Hematopoietic multipotent progenitor cell treated with erythropoietin and hydrocortisone succinate and interleukin-3 and kit ligand, for 6 days (in vitro differentiated cells): ENCODE measurements at regions not wholly inside any gene's neighbourhood (a gene's known extent, or its start where the extent isn't known, plus 50 kb on each side); places are given as distances from the start of the nearest gene placed in this dataset.

Source experiments
- DNase-seq: peaks from one replicate; pipeline ENCODE4 v3.0.0-alpha.2; 2015

DNA sequence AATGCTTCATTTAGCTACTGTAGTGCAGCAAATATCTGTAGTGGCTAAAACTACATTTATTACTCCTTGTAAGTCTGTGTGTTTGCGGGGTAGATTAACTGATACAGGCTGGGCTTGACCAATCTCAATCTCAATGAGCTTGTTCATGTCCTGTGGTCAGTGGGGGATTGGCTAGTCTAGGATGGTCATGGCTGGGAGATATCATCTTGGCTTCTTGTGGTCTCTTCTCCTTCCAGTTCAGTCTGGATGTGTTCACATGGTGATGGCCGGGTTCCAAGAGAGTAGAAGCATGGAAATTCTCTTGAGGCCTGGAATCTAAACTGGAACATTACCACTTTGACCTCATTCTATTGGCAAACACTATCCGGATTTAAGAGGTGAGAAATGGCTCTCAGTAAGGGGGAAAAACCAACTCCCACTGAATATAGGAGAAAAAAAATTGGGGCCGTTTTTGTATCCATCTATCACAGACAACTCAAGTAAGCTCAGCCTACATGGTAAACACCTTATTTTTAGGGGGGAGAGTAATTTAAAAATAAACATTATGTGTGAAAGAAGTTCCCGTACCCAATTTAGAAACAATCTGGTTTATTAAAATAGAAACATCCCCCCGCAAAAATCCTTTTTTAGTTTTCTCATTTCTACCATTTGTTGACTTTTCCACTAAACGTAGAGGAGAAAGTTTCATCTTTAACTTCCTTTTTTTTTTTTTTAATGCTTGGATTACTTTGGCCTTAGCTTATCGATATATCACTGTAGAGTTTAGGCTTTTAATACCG lies 284.9 kb upstream of the TBC1D5 start:
- peak; percentile 37 for DNase-seq

DNA sequence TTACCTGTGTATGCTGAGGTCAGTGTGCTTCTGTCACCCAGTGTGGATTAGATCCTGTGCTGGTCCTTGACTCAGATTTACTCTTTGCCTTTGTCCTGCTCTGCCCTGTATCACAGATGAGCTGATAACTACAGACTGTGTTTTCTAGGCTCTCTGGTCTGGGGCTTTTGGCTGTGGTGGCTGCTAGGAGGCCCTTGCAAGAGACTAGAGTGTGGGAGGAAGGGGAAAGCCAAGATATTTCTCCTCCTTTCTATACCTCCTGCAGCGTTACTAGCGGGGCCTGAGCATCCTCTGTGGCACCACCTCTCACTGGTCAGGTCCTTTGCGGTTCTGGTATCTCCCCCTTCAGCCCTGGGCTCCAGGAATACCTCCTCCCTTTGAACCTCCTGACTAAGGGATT lies 282.3 kb upstream of the TBC1D5 start:
- DNase-seq = no peak

DNA sequence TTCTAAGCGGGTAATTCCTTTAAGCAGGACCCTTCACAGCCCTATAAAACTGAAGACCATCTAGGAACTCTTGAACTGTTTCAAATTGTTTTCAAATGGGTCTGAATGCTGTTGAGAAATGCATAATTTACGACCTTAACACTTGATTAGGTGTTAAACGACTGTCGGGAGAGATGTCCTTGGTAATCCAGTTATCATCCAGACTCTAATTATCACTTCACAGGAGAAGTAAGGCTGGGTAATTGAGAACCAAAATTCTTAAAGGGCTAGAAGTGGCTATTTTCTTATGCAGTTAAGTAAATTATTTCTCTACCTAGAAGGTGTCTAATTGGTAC lies 276.7 kb upstream of the TBC1D5 start:
- DNase-seq = no peak

DNA sequence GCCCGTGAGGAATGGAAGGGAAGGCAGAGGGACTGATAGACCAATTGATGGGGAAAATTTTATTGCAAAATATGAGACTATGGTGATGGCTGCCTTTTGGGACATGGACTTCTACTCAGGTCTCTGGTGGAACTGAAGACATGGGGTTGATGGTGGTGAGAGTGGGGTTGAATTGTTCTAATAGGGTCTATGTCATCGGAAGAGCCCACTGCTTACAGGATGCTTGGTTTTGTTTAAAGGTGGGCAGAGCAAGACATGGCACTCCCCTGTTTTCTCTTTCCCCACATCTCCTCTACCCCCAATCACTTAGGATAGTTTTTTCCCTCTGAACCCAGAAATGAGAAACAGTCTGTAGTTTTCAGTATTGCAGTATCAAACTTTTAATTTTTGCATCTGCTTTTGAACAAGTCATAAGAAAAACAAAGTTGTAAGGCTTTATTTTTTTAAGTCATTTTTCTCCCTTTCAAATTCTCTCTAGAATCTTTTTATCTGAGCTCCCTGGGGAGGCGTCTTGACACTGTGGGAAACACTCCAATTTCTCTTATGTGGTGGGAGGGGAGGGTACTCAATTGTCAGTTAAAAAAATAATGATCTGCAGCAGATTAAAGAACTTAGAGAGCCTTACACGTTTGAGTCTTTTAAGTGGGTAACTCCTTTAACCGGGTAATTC lies 276.2 kb upstream of the TBC1D5 start:
- no peak for DNase-seq

DNA sequence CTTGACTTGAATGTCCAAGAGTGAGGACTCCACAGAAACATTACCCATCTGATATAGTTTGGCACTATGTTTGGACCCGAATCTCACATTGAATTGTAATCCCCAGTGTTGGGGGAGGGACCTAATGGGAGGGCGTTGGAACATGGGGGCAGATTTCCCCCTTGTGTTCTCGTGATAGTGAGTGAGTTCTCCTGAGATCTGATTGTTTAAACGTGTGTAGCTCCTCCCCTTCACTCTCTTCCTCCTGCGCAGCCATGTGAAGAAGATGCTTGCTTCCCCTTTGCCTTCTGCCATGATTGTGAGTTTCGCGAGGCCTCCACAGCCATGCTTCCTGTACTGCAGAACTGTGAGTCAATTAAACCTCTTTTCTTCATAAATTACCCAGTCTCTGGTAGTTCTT lies 273.9 kb upstream of the TBC1D5 start:
- no peak for DNase-seq

DNA sequence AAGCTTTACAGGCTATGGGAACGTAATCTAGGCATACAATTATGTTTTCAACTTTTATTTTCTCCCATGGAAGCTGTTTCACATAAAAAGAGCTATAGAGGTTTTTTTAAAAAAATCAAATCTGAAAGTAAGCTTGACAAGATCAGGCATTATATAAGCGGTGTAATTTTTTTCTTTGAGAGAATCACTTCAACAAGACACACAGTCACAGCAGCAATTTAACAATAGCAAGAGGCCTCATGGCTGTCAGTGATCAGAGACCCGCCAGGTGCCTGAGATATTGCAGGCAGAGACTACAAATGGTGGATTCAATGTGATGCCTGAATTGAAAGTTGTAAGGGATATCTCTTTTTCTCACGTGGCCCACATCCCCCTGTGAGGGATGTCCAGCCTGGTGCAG lies 270.5 kb upstream of the TBC1D5 start:
- DNase-seq = no peak

DNA sequence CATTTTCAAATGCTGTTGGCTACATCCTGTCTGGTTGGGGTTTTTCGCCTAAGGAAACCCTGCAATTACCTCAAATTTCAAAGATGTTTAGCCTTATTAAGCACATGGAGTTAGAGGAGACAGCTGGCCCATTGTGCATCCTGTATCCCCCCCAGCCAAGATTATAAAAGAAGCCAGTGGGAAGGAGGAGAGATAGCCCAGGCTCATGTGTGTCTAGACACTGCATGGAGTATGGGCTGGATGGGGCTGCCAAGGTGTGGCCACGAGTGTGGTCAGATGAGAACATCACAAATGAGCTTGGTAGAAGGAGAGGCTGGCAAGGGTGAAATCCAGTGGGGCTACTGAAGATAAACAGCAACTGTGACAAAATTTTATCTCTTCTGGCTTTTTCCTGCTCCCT lies 270.0 kb upstream of the TBC1D5 start:
- peak; percentile 21 for DNase-seq

DNA sequence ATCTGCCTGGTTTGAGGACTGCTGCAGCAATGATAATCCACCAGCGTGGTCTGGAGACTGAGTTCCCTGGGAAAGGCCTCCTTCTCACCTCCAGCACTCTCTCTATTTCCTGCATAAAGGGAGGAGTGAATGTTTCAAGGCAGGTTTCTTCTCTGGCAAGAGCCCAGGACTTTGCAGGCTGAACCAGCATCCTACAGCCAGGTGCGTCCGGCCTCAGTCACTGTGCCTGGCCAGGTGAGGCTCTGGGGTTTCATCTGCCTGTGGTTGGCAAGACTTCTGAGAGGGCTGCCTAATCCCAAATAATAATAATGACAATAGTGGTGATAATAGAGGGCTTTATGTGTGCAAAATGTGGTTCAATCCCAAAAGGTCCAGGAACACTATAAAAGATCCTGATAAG lies 269.0 kb upstream of the TBC1D5 start:
- DNase-seq = no peak

DNA sequence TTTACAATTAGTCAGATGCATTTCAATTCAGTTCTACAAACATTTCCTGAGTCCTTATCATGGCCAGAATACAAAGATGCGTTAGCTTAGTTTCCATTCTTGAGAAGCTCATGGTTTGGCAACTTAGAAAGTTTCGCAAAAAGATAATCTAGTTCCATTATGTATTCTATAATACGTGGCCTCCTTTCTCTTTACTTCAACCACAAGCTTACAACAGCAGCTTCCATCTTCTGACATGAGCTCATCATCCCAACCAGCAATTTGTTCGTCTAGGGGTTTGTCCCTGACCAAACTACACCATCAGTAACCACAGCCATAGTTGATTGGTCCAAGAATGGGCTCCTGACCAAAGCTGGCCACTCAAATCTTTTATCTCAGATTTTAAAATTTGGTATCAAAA lies 267.6 kb upstream of the TBC1D5 start:
- peak; percentile 37 for DNase-seq

DNA sequence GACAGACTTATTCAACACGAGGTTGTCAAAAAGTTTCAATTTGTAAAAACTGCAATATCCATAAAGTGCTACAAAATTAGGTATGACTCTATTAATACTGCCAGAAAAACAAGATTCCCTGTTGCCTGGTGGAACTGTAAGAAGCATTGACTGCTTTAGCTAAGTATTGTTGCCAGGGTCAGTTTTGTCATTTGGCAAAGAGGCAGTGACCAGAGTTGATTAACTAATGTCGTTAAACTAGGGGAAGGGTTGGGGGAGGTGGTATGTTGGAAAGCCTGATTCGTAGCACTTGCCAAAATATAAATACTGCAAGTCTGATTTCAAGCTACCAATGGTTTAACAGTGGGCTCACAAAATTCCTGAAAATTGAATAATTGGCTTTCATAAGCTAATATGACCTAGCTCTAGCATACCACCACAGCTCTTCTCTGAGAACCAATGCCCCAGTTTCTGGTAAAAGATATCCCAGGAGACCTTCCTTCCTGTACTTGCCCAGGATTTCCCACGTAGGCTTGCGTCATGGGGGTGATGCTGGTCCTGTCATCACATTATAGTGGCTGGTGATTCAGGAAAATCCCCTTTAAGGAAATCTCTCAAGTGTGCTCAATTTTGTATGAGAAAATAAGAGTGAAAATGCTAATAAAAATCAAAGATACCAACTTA lies 266.4 kb upstream of the TBC1D5 start:
- DNase-seq = no peak

DNA sequence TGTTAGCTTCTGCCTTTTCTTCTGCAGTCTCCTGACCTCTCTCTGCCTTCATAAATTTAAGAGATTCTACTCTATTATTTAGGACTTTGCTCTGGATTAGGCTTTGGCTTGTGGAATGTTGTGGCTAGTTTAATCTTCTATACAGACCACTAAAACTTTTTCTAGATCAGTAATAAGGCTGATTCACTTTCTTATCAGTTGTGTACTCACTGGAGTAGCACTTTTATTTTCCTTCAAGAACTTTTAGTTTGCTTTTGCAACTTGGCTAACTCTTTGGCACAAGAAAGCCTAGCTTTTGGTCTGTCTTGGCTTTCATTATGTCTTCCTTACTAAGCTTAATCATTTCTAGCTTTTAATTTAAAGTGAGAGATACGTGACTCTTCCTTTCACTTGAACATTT lies 265.5 kb upstream of the TBC1D5 start:
- no peak for DNase-seq

DNA sequence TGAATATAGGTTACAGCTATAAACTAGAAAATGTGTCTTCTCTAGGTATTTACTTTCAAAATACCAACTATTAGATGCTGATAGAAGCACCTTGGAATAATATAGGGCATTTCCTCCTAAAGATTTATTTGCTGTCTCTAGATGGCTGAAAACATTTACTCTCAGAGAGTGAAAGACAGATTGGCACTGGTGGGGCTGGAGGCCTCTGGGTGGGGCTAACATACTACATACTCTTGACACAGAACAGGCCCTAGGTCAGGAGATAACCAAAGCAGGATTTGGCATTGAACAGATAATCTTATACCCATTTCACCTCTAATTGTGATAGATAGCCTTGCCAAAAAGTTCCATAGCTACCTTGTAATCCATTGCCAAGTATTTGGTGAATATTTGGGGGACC lies 253.3 kb upstream of the TBC1D5 start:
- no peak for DNase-seq

DNA sequence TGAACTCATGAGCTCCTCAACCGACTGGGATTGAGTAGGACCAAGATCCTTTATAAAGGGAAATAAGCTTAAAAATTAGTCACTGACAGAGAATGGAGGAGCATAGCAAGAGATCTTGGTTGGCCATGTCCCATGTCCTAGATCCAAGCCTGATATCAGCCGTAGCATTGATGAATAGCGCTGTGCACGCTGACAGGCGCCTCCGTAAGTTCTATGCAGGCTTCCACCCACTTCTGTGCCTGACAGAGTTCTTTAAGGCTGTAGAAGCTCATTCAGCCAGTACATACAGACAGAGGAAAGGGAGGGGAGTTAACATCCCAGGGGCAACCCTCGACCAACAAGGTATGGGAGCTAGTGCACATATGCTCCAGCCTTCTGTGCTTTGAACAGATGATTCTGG lies 251.7 kb upstream of the TBC1D5 start:
- DNase-seq = no peak

DNA sequence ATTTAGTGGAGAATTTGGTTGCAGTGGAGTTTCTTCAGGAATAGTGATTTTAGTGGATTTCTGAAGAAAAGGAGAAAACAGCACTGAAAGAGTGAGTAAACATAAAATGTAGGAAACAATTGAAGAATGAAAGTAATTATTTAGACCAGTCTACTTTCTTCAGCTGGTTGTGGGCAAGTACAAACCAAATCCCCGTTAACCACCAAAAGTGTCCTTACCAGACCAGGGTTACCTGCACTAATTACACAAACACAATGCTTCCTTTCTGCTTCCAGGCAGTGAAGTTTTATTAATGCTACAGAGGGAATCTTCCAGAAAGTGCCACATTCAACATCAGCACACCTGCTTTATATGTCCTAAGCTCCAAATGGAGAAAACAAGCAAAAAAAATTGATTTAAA lies 248.0 kb upstream of the TBC1D5 start:
- no peak for DNase-seq

DNA sequence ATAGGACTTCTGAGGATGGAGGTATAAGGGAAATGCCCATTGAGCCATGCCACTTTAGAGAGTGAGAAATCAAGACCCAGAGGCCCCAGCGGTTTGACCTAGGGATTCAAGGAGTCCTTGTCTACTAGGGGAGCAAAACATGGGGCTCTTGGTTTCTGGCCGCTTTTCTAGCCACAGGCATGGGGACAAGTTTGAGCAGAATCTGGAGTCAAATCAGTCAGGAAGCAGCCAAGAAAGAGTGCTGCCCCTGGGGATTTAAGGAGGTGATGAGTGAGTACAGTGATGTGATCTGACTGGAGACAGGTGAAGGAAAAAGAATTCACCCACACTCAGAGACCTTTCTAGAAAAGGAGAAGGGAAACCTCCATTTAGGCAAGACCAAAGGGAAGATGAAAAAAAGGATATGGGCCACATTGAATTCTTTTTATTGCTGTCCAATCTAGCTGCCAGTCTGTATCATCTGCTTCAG lies 244.0 kb upstream of the TBC1D5 start:
- no peak for DNase-seq

DNA sequence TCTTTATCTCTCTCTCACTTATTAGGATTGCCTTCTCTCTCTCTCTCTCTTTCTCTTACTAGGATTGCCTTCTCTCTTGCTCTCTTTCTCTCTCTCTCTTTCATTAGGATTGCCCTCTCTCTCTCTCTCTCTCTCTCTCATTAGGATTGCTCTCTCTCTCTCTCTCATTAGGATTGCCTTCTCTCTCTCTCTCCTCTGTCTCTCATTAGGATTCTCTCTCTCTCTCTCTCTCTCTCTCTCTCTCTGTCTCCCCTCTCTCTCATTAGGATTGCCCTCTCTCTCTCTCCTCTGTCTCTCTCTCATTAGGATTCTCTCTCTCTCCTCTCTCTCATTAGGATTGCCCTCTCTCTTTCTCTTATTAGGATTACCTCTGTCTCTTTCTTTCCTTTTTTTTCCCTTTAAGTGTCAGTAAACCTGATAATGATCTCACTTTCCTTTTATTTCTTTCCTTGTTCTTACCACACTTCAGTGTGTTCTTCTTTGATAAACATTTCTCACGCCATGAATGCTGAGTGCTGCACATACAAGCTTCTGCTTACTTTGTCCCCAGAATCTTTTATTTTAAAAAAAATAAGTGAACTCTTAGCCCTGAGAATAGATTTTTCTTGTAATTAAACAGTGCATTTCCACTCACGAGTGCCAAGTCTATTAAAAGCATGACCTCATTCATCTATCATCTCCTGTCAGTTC lies 243.4 kb upstream of the TBC1D5 start:
- peak; percentile 80 for DNase-seq

DNA sequence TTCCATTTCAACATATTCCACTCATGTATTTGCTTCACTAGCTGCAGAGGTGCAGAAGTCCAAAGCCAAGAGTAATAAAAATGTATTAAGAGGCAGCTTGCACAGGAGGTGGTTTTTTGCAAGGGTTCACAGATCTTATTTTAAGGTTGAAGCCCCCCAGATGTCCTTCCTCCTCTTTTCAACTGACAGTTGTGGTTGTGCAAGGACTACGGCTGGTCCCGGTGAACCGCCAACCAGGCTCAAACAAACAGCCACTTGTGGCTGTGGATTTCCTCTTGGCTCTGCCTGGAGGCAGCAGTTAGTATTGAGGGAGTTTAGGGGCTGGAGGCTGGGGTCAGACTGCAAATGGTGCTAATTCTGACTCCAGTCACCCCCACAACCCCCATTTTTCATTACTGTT lies 240.7 kb upstream of the TBC1D5 start:
- DNase-seq = peak; percentile 75

DNA sequence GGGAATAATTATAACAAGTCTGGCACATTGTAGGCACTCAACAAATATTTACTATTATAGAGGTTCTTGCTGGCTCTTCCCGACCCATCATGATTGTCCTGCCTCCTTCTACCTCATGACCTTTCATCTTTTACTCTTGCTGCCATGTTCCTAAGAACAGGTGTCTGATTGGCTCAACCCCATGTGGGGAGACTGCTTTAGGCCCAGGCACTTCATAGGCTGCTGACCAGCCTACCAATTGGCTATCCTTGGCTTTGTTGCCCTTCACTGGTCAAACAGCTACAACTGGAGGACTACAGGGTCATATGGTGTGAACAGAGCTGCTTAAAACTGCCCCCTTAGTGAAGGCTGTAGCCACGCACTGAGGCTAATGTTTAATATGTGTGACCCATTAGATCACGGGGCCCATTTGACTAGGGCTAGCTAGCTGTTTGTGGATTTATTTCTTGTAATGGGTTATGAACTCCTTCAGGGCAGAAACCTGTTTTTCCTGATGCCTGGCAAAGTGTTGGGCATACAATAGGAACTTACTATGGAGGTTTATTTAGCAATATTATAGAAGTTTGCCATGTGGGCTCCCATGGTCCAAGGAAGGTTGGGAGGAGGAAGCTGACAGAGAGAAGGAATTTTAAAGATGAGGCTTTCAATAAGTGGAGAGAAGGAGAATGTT lies 239.9 kb upstream of the TBC1D5 start:
- DNase-seq = no peak

DNA sequence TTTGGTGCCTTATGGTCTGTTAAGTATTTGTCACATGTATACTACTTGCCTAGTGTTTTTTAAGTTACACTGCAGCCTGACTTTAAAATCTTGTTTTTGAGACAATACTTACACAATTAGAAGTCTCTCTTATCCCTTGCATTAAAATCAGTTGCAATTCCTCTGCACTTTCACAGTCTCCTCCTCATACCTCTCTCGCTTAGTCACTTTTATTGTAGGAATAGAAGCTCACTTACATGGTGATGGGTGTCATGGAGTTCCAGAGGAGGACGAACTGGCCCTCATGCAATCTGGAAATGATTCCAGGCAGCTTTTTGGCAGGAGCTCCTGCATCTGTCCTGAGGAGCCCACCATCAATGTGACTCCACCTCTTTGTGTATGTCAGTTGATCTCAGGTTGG lies 238.4 kb upstream of the TBC1D5 start:
- no peak for DNase-seq

DNA sequence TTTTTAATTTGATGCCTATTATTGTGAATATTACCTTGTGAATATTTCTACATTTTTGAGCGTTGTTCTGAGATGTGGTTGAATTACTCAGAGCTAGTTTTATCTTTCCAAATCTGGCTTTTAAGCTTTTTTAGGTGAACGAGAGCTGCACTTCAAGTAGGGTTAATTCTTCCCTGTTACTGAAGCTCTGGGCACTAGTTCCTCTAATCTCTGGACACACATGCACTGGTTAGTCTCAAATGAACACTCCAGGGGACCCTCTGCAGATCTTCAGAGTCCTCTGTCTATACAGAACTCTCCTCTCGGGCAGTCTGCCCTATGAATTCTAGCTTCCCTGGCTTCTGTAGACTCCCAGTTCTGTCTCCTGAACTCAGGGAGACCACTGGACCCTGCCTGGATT lies 237.5 kb upstream of the TBC1D5 start:
- DNase-seq = peak; percentile 35

DNA sequence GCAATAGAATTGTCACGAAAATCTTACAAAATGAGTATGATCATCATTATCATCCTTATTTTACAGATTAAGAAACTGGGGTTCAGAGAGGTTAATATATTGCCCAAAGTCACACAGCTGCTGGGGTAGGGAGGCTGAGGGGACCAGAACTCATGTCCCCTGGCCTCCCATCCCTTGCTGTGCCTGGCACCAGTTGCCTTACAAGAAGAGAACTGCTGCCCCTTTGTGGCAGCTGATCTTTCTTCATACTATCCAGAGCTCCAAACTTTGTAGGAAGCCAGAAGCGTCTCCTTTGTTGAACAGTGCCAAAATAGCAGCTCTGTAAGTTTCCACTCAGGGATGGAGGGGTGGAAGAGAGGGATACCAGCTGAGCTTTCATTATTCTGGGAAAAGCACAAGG lies 236.8 kb upstream of the TBC1D5 start:
- peak; percentile 60 for DNase-seq

DNA sequence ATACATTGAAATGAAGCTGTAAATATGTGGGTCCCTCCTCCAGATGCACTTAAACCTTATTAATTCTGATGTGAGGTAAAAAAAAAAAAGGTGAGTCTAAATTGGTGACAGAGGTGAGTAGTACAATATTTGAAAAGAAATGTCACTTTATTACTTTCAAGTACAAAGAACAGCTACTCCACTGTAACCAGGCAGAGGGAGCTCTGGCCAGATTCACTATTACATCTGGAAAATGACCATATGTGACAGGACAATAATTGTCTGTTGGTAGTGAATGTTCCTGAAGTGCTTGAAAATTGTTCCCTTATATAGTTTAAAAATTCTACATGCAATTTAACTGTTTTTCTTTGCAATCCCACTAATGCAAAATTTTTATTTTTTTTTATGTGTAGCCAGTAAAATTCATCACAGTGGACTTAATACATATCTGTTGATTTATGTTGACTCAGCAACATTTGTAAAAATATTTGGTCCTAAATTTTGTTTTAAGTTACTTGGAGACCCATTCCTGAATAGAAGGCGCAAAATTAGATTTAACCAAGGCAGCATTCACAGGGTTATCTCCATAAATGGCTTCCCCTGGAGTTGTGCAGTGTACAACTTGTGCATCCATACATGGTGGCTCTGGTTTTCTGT lies 231.9 kb upstream of the TBC1D5 start:
- DNase-seq = no peak
